ENCODE measurements at regions not wholly inside any gene's neighbourhood (a gene's known extent, or its start where the extent isn't known, plus 50 kb on each side); places are given as distances from the start of the nearest gene placed in this dataset.

GRCh38 chr16:5643855-5644531 lies 546.4 kb upstream of the EEF2KMT start:
- Histone ChIP-seq H3K9me3 (no peaks in the 10 kb centered on the region), H3K4me1 (no peaks in the 10 kb centered on the region), H3K27ac (no peak overlapping the region), H3K27me3 (peaks cover 0 to 2% (median 0%) of the 10 kb centered on the region in 9 donors), H3K4me3 (no peak overlapping the region), H3K36me3 (no peaks in the 10 kb centered on the region)
- ATAC-seq (no peak), DNase-seq (no peak)
- intact Hi-C loops (cut with DNase I): no loop called here
- no peak for TF ChIP-seq CTCF (IDR thresholded peaks at IDR 0.05)
- 87 to 92% (median 88%) methylated on average over 10 of the region's 10 CpGs for WGBS, 4 donors

GRCh38 chr16:5642436-5642835 lies 544.8 kb upstream of the EEF2KMT start:
- intact Hi-C loops (cut with DNase I): no loop called here
- Histone ChIP-seq H3K27ac (no peak overlapping the region), H3K36me3 (no peaks in the 10 kb centered on the region), H3K27me3 (peaks cover 0 to 5% (median 0%) of the 10 kb centered on the region in 9 donors), H3K4me3 (no peak overlapping the region), H3K4me1 (no peaks in the 10 kb centered on the region), H3K9me3 (no peaks in the 10 kb centered on the region)
- 64 to 70% (median 65%) methylated on average over 3 to 6 of the region's 6 CpGs for WGBS, 4 donors
- DNase-seq (no peak), ATAC-seq (no peak)
- no peak for TF ChIP-seq POLR2A (IDR thresholded peaks at IDR 0.05)
- no peak for TF ChIP-seq CTCF (IDR thresholded peaks at IDR 0.05)

GRCh38 chr16:5642011-5642410 lies 544.4 kb upstream of the EEF2KMT start:
- no peaks in the 10 kb centered on the region for H3K9me3 ChIP-seq
- ATAC-seq: no peak
- H3K36me3 ChIP-seq: no peaks in the 10 kb centered on the region
- WGBS, 4 donors: 59 to 66% (median 62%) methylated on average over 6 of the region's 6 CpGs
- TF ChIP-seq POLR2A (IDR thresholded peaks at IDR 0.05): no peak
- no peak for TF ChIP-seq CTCF (IDR thresholded peaks at IDR 0.05)
- no peak for DNase-seq
- H3K27me3 ChIP-seq: peaks cover 0 to 9% (median 0%) of the 10 kb centered on the region in 9 donors
- H3K27ac ChIP-seq: no peak overlapping the region
- intact Hi-C loops (cut with DNase I): no loop called here
- no peak overlapping the region for H3K4me3 ChIP-seq
- no peaks in the 10 kb centered on the region for H3K4me1 ChIP-seq

- whole genome bisulfite sequencing, 4 donors: 77 to 92% (median 90%) methylated on average over 1 of the region's 1 CpG
- H3K4me3 ChIP-seq: no peak overlapping the region
- peak in 1 of 4 donors; percentile 38 for ATAC-seq
- peaks cover 0 to 17% (median 0%) of the 10 kb centered on the region in 9 donors for H3K27me3 ChIP-seq
- H3K36me3 ChIP-seq: no peaks in the 10 kb centered on the region
- intact Hi-C loops (cut with DNase I): no loop called here
- no peaks in the 10 kb centered on the region for H3K9me3 ChIP-seq
- no peak for TF ChIP-seq POLR2A (IDR thresholded peaks at IDR 0.05)
- TF ChIP-seq CTCF (IDR thresholded peaks at IDR 0.05): no peak
- DNase-seq: no peak
- no peaks in the 10 kb centered on the region for H3K4me1 ChIP-seq
- H3K27ac ChIP-seq: no peak overlapping the region
Observed at GRCh38 chr16:5640883-5641282, 543.3 kb upstream of the EEF2KMT start.

All from heart left ventricle (tissue), 16 donors.